ENCODE measurements at regions not wholly inside any gene's neighbourhood (a gene's known extent, or its start where the extent isn't known, plus 50 kb on each side); places are given as distances from the start of the nearest gene placed in this dataset.

DNA sequence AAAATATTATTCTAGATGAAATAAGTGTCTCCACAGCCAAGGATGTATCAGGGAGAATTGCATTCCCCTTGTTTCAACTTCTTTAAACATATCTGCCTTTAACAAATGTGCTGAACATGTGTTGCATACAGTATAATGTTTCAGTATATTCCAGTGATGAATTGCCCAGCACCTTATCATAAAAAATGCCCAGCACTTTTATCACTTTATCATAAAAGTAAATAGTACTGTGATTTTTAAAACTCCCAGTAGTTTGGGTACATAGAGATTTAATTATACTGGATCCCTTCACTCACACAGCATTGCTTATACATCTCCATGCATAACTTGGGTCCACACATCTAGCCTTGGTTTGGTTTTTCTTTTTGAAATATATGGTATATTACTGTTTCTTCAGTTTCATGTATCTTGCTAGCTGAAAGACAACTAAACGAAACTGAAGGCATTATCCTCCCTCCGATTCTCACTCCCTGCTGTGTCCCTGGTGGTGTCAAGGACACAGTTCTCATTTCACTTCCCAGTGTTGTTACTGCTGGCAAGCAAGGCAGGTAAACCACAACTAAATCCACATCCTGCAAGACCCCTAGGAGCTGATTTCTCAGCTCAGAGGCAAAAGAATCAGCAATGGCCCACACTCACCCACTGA is 118.2 kb upstream of the SLC44A3 start:
- TF ChIP-seq ZFP3 (CRISPR knock-in tag; IDR thresholded peaks at IDR 0.05), result no peak
- TF ChIP-seq, protein P1, sequence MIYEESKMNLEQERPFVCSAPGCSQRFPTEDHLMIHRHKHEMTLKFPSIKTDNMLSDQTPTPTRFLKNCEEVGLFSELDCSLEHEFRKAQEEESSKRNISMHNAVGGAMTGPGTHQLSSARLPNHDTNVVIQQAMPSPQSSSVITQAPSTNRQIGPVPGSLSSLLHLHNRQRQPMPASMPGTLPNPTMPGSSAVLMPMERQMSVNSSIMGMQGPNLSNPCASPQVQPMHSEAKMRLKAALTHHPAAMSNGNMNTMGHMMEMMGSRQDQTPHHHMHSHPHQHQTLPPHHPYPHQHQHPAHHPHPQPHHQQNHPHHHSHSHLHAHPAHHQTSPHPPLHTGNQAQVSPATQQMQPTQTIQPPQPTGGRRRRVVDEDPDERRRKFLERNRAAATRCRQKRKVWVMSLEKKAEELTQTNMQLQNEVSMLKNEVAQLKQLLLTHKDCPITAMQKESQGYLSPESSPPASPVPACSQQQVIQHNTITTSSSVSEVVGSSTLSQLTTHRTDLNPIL (CRISPR knock-in tag; IDR thresholded peaks at IDR 0.05; ENCODE audit: low read depth), result no peak
- TF ChIP-seq, protein P2, sequence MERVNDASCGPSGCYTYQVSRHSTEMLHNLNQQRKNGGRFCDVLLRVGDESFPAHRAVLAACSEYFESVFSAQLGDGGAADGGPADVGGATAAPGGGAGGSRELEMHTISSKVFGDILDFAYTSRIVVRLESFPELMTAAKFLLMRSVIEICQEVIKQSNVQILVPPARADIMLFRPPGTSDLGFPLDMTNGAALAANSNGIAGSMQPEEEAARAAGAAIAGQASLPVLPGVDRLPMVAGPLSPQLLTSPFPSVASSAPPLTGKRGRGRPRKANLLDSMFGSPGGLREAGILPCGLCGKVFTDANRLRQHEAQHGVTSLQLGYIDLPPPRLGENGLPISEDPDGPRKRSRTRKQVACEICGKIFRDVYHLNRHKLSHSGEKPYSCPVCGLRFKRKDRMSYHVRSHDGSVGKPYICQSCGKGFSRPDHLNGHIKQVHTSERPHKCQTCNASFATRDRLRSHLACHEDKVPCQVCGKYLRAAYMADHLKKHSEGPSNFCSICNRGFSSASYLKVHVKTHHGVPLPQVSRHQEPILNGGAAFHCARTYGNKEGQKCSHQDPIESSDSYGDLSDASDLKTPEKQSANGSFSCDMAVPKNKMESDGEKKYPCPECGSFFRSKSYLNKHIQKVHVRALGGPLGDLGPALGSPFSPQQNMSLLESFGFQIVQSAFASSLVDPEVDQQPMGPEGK (CRISPR knock-in tag; IDR thresholded peaks at IDR 0.05; ENCODE audit: borderline replicate concordance), result no peak
- TF ChIP-seq, protein P3, sequence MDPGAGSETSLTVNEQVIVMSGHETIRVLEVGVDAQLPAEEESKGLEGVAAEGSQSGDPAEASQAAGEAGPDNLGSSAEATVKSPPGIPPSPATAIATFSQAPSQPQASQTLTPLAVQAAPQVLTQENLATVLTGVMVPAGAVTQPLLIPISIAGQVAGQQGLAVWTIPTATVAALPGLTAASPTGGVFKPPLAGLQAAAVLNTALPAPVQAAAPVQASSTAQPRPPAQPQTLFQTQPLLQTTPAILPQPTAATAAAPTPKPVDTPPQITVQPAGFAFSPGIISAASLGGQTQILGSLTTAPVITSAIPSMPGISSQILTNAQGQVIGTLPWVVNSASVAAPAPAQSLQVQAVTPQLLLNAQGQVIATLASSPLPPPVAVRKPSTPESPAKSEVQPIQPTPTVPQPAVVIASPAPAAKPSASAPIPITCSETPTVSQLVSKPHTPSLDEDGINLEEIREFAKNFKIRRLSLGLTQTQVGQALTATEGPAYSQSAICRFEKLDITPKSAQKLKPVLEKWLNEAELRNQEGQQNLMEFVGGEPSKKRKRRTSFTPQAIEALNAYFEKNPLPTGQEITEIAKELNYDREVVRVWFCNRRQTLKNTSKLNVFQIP (CRISPR knock-in tag; IDR thresholded peaks at IDR 0.05; ENCODE audit: borderline replicate concordance, low read depth), result no peak
- TF ChIP-seq, protein P4, sequence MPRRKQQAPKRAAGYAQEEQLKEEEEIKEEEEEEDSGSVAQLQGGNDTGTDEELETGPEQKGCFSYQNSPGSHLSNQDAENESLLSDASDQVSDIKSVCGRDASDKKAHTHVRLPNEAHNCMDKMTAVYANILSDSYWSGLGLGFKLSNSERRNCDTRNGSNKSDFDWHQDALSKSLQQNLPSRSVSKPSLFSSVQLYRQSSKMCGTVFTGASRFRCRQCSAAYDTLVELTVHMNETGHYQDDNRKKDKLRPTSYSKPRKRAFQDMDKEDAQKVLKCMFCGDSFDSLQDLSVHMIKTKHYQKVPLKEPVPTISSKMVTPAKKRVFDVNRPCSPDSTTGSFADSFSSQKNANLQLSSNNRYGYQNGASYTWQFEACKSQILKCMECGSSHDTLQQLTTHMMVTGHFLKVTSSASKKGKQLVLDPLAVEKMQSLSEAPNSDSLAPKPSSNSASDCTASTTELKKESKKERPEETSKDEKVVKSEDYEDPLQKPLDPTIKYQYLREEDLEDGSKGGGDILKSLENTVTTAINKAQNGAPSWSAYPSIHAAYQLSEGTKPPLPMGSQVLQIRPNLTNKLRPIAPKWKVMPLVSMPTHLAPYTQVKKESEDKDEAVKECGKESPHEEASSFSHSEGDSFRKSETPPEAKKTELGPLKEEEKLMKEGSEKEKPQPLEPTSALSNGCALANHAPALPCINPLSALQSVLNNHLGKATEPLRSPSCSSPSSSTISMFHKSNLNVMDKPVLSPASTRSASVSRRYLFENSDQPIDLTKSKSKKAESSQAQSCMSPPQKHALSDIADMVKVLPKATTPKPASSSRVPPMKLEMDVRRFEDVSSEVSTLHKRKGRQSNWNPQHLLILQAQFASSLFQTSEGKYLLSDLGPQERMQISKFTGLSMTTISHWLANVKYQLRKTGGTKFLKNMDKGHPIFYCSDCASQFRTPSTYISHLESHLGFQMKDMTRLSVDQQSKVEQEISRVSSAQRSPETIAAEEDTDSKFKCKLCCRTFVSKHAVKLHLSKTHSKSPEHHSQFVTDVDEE (CRISPR knock-in tag; IDR thresholded peaks at IDR 0.05), result no peak
